OCI-LY3 (cell line): ENCODE measurements at regions not wholly inside any gene's neighbourhood (a gene's known extent, or its start where the extent isn't known, plus 50 kb on each side); places are given as distances from the start of the nearest gene placed in this dataset.

Experiments
- H2AFZ ChIP-seq: fragments of 200-600, 300-600 bp; shearing (Covaris generic); 2 replicates; pipeline ENCODE4 v1.6.0; 2014; ENCODE audit warnings: antibody characterized with exemption, low read depth, low read length
- H3K27ac ChIP-seq: fragments of 200-600, 300-600 bp; sonication (generic); 2 replicates; pipeline ENCODE4 v1.5.1; 2014; ENCODE audit warnings: mild to moderate bottlenecking, low read length, moderate library complexity, mixed read lengths
- H3K27me3 ChIP-seq: fragments of 200-600, 300-600 bp; sonication (generic); 2 replicates; pipeline ENCODE4 v1.6.1; 2014; ENCODE audit warnings: low read depth, low read length, mixed read lengths
- H3K36me3 ChIP-seq: fragments of 200-600, 300-600 bp; sonication (generic); replicated peaks from 2 replicates; pipeline ENCODE3; 2014; ENCODE audit warnings: low read depth, low read length, mixed read lengths
- H3K4me1 ChIP-seq: fragments of 300-600, 200-600 bp; sonication (generic); 2 replicates; pipeline ENCODE4 v1.6.1; 2014; ENCODE audit warnings: low read length, mixed read lengths
- H3K4me2 ChIP-seq: fragments of 200-600, 300-600 bp; sonication (generic); 2 replicates; pipeline ENCODE4 v1.6.1; 2014; ENCODE audit warnings: low read length, mixed read lengths
- H3K4me3 ChIP-seq: fragments of 300-600, 200-600 bp; sonication (generic); 2 replicates; pipeline ENCODE4 v1.5.1; 2014; ENCODE audit warnings: antibody characterized with exemption, mild to moderate bottlenecking, low read length, moderate library complexity
- H3K79me2 ChIP-seq: fragments of 300-600, 200-600 bp; shearing (Covaris generic); 2 replicates; pipeline ENCODE4 v1.6.1; 2014; ENCODE audit warnings: mild to moderate bottlenecking, low read length, mixed read lengths
- H3K9ac ChIP-seq: fragments of 300-600, 200-600 bp; shearing (Covaris generic); 2 replicates; pipeline ENCODE4 v1.6.0; 2014; ENCODE audit warnings: mild to moderate bottlenecking, low read length, moderate library complexity
- H3K9me3 ChIP-seq: fragments of 200-600, 300-600 bp; shearing (Covaris generic); 2 replicates; pipeline ENCODE4 v1.6.1; 2014; ENCODE audit warnings: low read length, mixed read lengths; ENCODE audit not compliant: insufficient read depth
- H4K20me1 ChIP-seq: fragments of 200-600, 300-600 bp; sonication (generic); 2 replicates; pipeline ENCODE4 v1.6.1; 2016; ENCODE audit warnings: low read length, mixed read lengths; ENCODE audit not compliant: insufficient read depth
- EZH2phosphoT487 ChIP-seq: fragments of 200-600 bp; shearing (Covaris generic); IDR thresholded peaks from 2 replicates; pipeline ENCODE4 v1.6.1; 2018; ENCODE audit warnings: antibody characterized with exemption, mixed run types, low read depth
- TF ChIP-seq, protein P1 (sequence below): fragments of 200-600, 300-600 bp; sonication (generic); IDR thresholded peaks from 2 replicates; pipeline ENCODE4 v1.5.1; 2014; ENCODE audit warnings: antibody characterized with exemption, low read length, low read depth

DNA sequence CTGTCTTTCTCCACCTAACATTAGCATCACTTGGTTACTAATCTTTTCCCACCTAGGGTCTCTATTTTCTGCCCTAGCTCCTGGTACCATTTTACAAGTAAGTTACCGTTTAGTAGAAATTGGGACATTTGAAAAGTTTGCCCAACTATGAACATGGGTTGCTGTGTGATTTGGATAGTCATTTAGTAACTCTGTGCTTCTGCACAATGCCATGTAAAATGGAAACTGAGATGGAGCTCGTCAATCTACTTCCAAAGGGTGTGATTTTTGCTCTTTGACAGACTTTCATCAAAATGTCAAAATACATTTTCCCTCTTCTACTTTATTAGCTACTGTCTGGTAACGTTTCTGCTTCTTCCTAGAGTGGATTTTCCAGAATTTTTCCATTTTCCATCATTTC, 381.5 kb upstream of the B3GALT2 start:
- Histone ChIP-seq H3K27ac (no peak overlapping the region), H3K36me3 (no peaks in the 10 kb centered on the region), H3K4me3 (no peak overlapping the region), H3K4me1 (peaks cover 19% of the 10 kb centered on the region), H3K79me2 (no peaks in the 10 kb centered on the region), H3K27me3 (no peaks in the 10 kb centered on the region), H2AFZ (no peak overlapping the region), H4K20me1 (no peaks in the 10 kb centered on the region), H3K9ac (no peak overlapping the region), H3K4me2 (no peak overlapping the region), H3K9me3 (no peaks in the 10 kb centered on the region)
- TF ChIP-seq EZH2phosphoT487, result no peak
- TF ChIP-seq, protein P1, sequence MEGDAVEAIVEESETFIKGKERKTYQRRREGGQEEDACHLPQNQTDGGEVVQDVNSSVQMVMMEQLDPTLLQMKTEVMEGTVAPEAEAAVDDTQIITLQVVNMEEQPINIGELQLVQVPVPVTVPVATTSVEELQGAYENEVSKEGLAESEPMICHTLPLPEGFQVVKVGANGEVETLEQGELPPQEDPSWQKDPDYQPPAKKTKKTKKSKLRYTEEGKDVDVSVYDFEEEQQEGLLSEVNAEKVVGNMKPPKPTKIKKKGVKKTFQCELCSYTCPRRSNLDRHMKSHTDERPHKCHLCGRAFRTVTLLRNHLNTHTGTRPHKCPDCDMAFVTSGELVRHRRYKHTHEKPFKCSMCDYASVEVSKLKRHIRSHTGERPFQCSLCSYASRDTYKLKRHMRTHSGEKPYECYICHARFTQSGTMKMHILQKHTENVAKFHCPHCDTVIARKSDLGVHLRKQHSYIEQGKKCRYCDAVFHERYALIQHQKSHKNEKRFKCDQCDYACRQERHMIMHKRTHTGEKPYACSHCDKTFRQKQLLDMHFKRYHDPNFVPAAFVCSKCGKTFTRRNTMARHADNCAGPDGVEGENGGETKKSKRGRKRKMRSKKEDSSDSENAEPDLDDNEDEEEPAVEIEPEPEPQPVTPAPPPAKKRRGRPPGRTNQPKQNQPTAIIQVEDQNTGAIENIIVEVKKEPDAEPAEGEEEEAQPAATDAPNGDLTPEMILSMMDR, result no peak

DNA sequence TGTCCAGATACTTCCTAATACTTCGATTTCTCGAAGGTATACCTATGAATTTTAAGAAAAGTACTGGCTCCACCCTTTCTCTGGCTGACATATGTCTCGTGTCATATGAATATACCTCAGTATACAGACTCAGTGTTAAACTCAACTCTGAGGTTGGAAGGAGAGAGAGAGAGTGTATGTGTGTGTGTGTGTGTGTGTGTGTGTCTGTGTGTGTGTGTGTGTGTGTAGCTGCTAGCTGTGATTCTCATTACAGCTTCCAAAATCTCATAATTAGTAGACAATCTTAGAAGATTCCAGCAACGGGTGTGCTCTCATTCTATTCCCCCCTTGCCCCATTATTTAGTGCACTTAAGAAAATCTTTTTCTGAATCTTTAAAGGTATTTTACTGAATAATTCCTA, 380.3 kb upstream of the B3GALT2 start:
- Histone ChIP-seq H3K27ac (no peak overlapping the region), H3K4me1 (peaks cover 19% of the 10 kb centered on the region), H3K27me3 (no peaks in the 10 kb centered on the region), H3K9ac (no peak overlapping the region), H2AFZ (no peak overlapping the region), H4K20me1 (no peaks in the 10 kb centered on the region), H3K4me2 (no peak overlapping the region), H3K36me3 (no peaks in the 10 kb centered on the region), H3K79me2 (no peaks in the 10 kb centered on the region), H3K4me3 (no peak overlapping the region), H3K9me3 (no peaks in the 10 kb centered on the region)
- no peak for TF ChIP-seq EZH2phosphoT487
- TF ChIP-seq, protein P1, result no peak

DNA sequence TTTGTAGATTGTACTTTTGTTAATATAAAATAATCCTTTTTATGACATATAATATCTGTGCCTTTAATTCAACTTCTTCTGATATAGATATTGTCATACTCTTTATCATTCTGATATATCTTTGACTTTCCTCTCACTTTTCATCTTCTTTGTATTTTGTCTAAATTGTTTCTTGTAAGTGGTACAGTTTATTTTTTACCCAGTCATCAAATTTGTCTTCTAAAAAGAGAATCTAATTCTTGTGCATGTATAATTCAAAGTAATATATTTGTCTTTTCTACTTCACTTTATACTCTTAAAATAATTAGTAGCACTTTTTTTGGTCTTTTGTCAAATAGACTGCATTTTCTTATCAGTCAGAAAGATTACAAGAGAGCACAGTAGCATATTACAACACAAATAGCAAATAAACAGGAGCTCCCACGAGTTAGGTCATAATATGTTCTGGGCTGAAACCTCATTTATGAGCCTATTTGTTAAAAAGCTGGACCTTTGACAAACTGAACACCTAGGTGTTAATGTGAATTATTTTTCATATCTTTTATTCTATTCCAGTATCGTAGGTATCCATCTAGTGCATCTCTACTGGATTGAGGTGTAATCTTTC, 379.7 kb upstream of the B3GALT2 start:
- H3K36me3 ChIP-seq, result no peaks in the 10 kb centered on the region
- TF ChIP-seq, protein P1, result no peak
- no peak for TF ChIP-seq EZH2phosphoT487
- no peak overlapping the region for H2AFZ ChIP-seq
- no peaks in the 10 kb centered on the region for H3K27me3 ChIP-seq
- H3K4me1 ChIP-seq, result peaks cover 19% of the 10 kb centered on the region
- H4K20me1 ChIP-seq, result no peaks in the 10 kb centered on the region
- H3K27ac ChIP-seq, result no peak overlapping the region
- H3K4me3 ChIP-seq, result no peak overlapping the region
- no peak overlapping the region for H3K4me2 ChIP-seq
- H3K79me2 ChIP-seq, result no peaks in the 10 kb centered on the region
- no peak overlapping the region for H3K9ac ChIP-seq
- H3K9me3 ChIP-seq, result no peaks in the 10 kb centered on the region

DNA sequence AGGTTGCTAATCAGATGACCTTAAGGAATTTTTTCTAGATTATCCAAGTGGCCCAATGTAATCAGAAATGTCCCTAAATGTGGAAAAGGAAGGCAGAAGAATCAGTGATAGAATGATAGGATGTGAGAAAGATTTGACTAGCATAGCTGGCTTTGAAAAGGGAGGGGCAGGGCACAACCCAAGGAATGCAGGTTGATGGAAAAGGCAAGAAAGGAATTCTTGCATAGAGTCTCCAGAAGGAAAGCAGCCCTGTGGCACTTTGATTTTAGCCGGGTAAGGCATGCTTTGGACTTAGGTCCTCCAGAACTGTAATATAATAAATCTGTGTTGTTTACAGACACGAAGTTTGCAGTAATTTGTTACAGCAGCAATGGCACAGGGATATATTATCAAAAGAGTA, 375.7 kb upstream of the B3GALT2 start:
- Histone ChIP-seq H3K9me3 (no peaks in the 10 kb centered on the region), H2AFZ (no peak overlapping the region), H3K79me2 (no peaks in the 10 kb centered on the region), H3K4me2 (no peak overlapping the region), H3K27ac (no peak overlapping the region), H3K4me1 (peaks cover 7% of the 10 kb centered on the region), H4K20me1 (no peaks in the 10 kb centered on the region), H3K9ac (no peak overlapping the region), H3K36me3 (no peaks in the 10 kb centered on the region), H3K4me3 (no peak overlapping the region), H3K27me3 (no peaks in the 10 kb centered on the region)
- TF ChIP-seq, protein P1, result no peak
- no peak for TF ChIP-seq EZH2phosphoT487
